OCI-LY7 (cell line): ENCODE measurements at regions not wholly inside any gene's neighbourhood (a gene's known extent, or its start where the extent isn't known, plus 50 kb on each side); places are given as distances from the start of the nearest gene placed in this dataset.

Experiments used
- BruUV-seq: library from RNA; stranded (reverse); fragments of 400-500 nt; replicated peaks from 2 replicates; lab custom pipeline; 2021; lab: Mats Ljungman, UMichigan
- CTCF ChIA-PET: fragments of 300-600 bp; sonication (Branson Sonifier 250); formaldehyde crosslinking; loops from one replicate; lab custom pipeline; 2022; ENCODE audit warnings: antibody characterized with exemption; ENCODE audit not compliant: unreplicated experiment; lab: Charles Lee
- POLR2A ChIA-PET: fragments of 300-600 bp; sonication (Branson Sonifier 250); formaldehyde crosslinking; loops from one replicate; lab custom pipeline; 2022; ENCODE audit warnings: antibody characterized with exemption; lab: Charles Lee
- DNase-seq: peaks from one replicate; pipeline ENCODE4 v3.0.0-alpha.2; 2015; ENCODE audit warnings: low spot score
- H2AFZ ChIP-seq: fragments of 200-600 bp; sonication (generic), shearing (Covaris generic); 2 replicates; pipeline ENCODE4 v1.6.1; 2014; ENCODE audit warnings: mild to moderate bottlenecking, antibody characterized with exemption, low read length, moderate library complexity
- H3K27ac ChIP-seq: fragments of 200-600 bp; sonication (generic); 2 replicates; pipeline ENCODE4 v1.5.1; 2014; ENCODE audit warnings: mixed run types, low read depth, mild to moderate bottlenecking, moderate library complexity, low read length, inconsistent platforms; ENCODE audit not compliant: poor library complexity, severe bottlenecking
- H3K36me3 ChIP-seq: fragments of 200-600 bp; sonication (generic); 2 replicates; pipeline ENCODE4 v1.6.1; 2014; ENCODE audit warnings: mild to moderate bottlenecking, antibody characterized with exemption, low read length, moderate library complexity, mixed read lengths; ENCODE audit not compliant: insufficient read depth
- H3K4me1 ChIP-seq: fragments of 200-600 bp; sonication (generic); 2 replicates; pipeline ENCODE4 v1.5.1; 2014; ENCODE audit warnings: mild to moderate bottlenecking, low read length; ENCODE audit not compliant: insufficient read depth, poor library complexity, severe bottlenecking
- H3K4me2 ChIP-seq: fragments of 200-600 bp; sonication (generic); 2 replicates; pipeline ENCODE4 v1.6.1; 2014; ENCODE audit warnings: mild to moderate bottlenecking, low read length
- H3K4me3 ChIP-seq: fragments of 200-600 bp; sonication (generic); 2 replicates; pipeline ENCODE4 v1.5.1; 2014; ENCODE audit warnings: mild to moderate bottlenecking, low read depth, low read length; ENCODE audit not compliant: poor library complexity, severe bottlenecking
- H3K79me2 ChIP-seq: fragments of 200-600 bp; sonication (generic); 2 replicates; pipeline ENCODE4 v1.6.1; 2016; ENCODE audit warnings: low read depth, mild to moderate bottlenecking, low read length, moderate library complexity, mixed read lengths; ENCODE audit not compliant: insufficient read depth
- H3K9me2 ChIP-seq: fragments of 200-600 bp; sonication (generic); 2 replicates; pipeline ENCODE4 v1.6.1; 2016; ENCODE audit warnings: mild to moderate bottlenecking, low read length, mixed read lengths; ENCODE audit not compliant: insufficient read depth
- H3K9me3 ChIP-seq: fragments of 200-600 bp; sonication (generic); 2 replicates; pipeline ENCODE4 v1.6.1; 2014; ENCODE audit warnings: mild to moderate bottlenecking, mixed run types, low read length, mixed read lengths
- H4K20me1 ChIP-seq: fragments of 200-600 bp; sonication (generic); 2 replicates; pipeline ENCODE4 v1.6.1; 2014; ENCODE audit warnings: mild to moderate bottlenecking, antibody characterized with exemption, low read length, moderate library complexity, mixed read lengths; ENCODE audit not compliant: insufficient read depth
- EZH2phosphoT487 ChIP-seq: fragments of 200-600 bp; sonication (generic); IDR thresholded peaks from 2 replicates; pipeline ENCODE4 v1.6.1; 2018; ENCODE audit warnings: low read depth, borderline replicate concordance, mild to moderate bottlenecking, mixed run types, antibody characterized with exemption, low read length, moderate library complexity, mixed read lengths
- intact Hi-C: fragments of 100-400 bp; cut with micrococcal nuclease; formaldehyde crosslinking; loops from one replicate; pipeline ENCODE4 v1.10.0; 2022; ENCODE audit not compliant: unreplicated experiment
- TF ChIP-seq, protein P1 (sequence below): fragments of 200-600 bp; sonication (generic); conservative IDR thresholded peaks from 2 replicates; pipeline ENCODE4 v1.5.1; 2014; ENCODE audit warnings: mild to moderate bottlenecking, antibody characterized with exemption, low read length, moderate library complexity, mixed read lengths

DNA sequence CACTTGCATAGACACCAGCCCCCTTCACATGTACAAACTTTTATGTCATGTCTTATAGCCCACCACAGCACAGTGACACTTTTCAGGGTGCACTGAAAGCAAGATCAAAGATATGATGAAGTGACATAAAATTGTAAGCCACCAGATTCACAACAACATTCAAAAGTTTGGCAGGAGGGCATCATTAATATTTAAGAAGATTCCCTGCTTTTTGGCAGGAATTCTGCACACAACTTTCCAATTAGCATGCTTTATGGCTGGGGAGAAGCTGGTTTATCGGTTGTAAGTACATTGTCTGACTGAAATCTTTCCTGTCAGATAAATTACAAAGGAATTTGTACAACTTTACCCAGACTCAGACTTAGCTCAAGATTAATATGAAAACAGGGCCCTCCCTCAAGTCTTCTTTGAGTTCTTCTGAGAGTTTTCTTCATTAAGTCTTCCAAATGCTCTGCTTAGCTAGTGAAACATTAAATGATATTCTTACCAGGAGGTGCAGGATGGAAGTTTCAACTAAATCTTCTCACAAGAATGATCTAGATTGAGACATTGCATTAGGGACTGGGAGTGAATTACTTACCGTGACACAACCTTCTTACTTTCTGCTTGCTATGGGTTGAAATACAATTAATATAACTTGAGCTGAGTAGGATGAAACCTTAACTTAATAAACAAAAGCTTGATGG lies 523.8 kb downstream of the PPARGC1A start:
- ChIA-PET CTCF (no interaction called here), POLR2A (interaction anchor here (0.6 to 1.9 kb wide), 4 partner anchors 17 to 145 kb away, joined by 3 to 4 read pairs (median 3); no protein-coding TSS in a partner anchor)
- no TSS peak for BruUV-seq
- Histone ChIP-seq H2AFZ (no peak overlapping the region), H4K20me1 (no peaks in the 10 kb centered on the region), H3K36me3 (no peaks in the 10 kb centered on the region), H3K4me3 (no peak overlapping the region), H3K79me2 (no peaks in the 10 kb centered on the region), H3K9me2 (no peaks in the 10 kb centered on the region), H3K4me2 (no peak overlapping the region), H3K4me1 (no peaks in the 10 kb centered on the region), H3K27ac (no peak overlapping the region), H3K9me3 (no peaks in the 10 kb centered on the region)
- intact Hi-C loops = no loop called here
- no peak for DNase-seq
- TF ChIP-seq EZH2phosphoT487 = no peak
- TF ChIP-seq, protein P1, sequence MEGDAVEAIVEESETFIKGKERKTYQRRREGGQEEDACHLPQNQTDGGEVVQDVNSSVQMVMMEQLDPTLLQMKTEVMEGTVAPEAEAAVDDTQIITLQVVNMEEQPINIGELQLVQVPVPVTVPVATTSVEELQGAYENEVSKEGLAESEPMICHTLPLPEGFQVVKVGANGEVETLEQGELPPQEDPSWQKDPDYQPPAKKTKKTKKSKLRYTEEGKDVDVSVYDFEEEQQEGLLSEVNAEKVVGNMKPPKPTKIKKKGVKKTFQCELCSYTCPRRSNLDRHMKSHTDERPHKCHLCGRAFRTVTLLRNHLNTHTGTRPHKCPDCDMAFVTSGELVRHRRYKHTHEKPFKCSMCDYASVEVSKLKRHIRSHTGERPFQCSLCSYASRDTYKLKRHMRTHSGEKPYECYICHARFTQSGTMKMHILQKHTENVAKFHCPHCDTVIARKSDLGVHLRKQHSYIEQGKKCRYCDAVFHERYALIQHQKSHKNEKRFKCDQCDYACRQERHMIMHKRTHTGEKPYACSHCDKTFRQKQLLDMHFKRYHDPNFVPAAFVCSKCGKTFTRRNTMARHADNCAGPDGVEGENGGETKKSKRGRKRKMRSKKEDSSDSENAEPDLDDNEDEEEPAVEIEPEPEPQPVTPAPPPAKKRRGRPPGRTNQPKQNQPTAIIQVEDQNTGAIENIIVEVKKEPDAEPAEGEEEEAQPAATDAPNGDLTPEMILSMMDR = no peak

DNA sequence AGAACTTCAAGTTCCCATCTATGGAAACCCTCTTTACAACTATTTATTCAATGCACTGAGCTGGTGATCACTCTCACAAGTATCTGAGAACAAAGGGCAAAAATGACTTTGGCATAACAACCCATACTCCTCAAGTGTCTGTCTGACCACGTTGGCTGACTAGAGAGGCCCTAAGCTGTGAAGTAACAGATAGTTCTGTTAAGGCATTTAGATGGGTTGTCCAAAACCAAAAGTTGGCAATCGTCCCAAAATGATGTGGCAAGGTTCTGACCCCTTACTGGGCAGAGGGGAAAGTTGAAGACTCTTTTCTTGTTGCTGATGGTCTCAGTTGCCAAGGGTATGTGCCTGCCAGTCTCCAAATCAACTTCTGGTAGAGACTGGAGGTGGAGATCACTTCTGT lies 524.8 kb downstream of the PPARGC1A start:
- Histone ChIP-seq H4K20me1 (no peaks in the 10 kb centered on the region), H3K9me2 (no peaks in the 10 kb centered on the region), H3K4me2 (no peak overlapping the region), H3K4me1 (no peaks in the 10 kb centered on the region), H3K36me3 (no peaks in the 10 kb centered on the region), H3K27ac (no peak overlapping the region), H3K9me3 (no peaks in the 10 kb centered on the region), H3K4me3 (no peak overlapping the region), H3K79me2 (no peaks in the 10 kb centered on the region), H2AFZ (no peak overlapping the region)
- DNase-seq = no peak
- intact Hi-C loops = no loop called here
- CTCF ChIA-PET = no interaction called here
- POLR2A ChIA-PET = interaction anchor here (0.6 kb wide), 1 partner anchor 11 kb away, joined by 3 read pairs; no protein-coding TSS in a partner anchor
- no TSS peak for BruUV-seq
- no peak for TF ChIP-seq EZH2phosphoT487
- TF ChIP-seq, protein P1 = no peak

DNA sequence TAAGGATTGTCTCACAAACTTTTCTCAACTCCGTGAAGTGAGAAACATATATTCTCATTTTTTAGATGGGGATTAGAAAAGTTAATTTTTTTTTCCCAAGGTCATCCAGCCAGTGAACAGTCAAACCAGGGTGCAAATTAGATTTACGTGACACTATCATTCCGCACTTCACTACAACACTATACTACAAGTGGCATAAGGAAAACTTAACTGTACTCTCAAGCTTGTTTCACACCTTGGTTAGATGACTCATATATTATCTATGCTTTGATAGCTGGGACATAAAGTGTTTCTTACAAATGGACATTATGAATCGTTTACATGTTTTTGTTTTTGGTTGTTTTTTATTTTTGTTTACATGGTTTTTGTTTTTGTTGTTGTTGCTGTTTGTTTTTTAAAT lies 525.7 kb downstream of the PPARGC1A start:
- ChIA-PET POLR2A (interaction anchor here (0.5 to 0.6 kb wide), 2 partner anchors 39 to 923 kb away, joined by 3 to 7 read pairs; no protein-coding TSS in a partner anchor), CTCF (no interaction called here)
- Histone ChIP-seq H3K9me3 (no peaks in the 10 kb centered on the region), H4K20me1 (no peaks in the 10 kb centered on the region), H3K4me1 (no peaks in the 10 kb centered on the region), H3K9me2 (no peaks in the 10 kb centered on the region), H3K79me2 (no peaks in the 10 kb centered on the region), H3K4me3 (no peak overlapping the region), H3K36me3 (no peaks in the 10 kb centered on the region), H2AFZ (no peak overlapping the region), H3K4me2 (no peak overlapping the region), H3K27ac (no peak overlapping the region)
- TF ChIP-seq EZH2phosphoT487 = no peak
- TF ChIP-seq, protein P1 = no peak
- no peak for DNase-seq
- BruUV-seq = no TSS peak
- intact Hi-C loops = no loop called here
